HL-60 (cell line): ENCODE measurements at regions not wholly inside any gene's neighbourhood (a gene's known extent, or its start where the extent isn't known, plus 50 kb on each side); places are given as distances from the start of the nearest gene placed in this dataset.

Experiments used
- POLR2AphosphoS5 ChIP-seq: IDR thresholded peaks from 2 replicates; pipeline ENCODE4 v1.6.1; 2012; ENCODE audit warnings: low read depth
- SPI1 ChIP-seq: IDR thresholded peaks from 2 replicates; pipeline ENCODE4 v1.6.1; 2012; ENCODE audit warnings: low read depth, mild to moderate bottlenecking, borderline replicate concordance
- TF ChIP-seq, protein P1 (sequence below): IDR thresholded peaks from one replicate; pipeline ENCODE4 v1.5.1; 2011; ENCODE audit warnings: low read length, control low read depth, inconsistent platforms; ENCODE audit not compliant: insufficient read depth

- TF ChIP-seq, protein P1, sequence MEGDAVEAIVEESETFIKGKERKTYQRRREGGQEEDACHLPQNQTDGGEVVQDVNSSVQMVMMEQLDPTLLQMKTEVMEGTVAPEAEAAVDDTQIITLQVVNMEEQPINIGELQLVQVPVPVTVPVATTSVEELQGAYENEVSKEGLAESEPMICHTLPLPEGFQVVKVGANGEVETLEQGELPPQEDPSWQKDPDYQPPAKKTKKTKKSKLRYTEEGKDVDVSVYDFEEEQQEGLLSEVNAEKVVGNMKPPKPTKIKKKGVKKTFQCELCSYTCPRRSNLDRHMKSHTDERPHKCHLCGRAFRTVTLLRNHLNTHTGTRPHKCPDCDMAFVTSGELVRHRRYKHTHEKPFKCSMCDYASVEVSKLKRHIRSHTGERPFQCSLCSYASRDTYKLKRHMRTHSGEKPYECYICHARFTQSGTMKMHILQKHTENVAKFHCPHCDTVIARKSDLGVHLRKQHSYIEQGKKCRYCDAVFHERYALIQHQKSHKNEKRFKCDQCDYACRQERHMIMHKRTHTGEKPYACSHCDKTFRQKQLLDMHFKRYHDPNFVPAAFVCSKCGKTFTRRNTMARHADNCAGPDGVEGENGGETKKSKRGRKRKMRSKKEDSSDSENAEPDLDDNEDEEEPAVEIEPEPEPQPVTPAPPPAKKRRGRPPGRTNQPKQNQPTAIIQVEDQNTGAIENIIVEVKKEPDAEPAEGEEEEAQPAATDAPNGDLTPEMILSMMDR: no peak
- TF ChIP-seq SPI1 (no peak), POLR2AphosphoS5 (no peak)
These were observed 154.4 kb downstream of the PTPRU start for GRCh38 chr1:29390491-29391361.
